GM19438 (cell line): ENCODE measurements at regions not wholly inside any gene's neighbourhood (a gene's known extent, or its start where the extent isn't known, plus 50 kb on each side); places are given as distances from the start of the nearest gene placed in this dataset.
"Not testable (repeated sequence)": the region's sequence is repeated elsewhere in the genome, so short reads cannot be mapped to it uniquely, and the experiment has no call there.

ENCODE experiments used
- ATAC-seq: cut with Tn5 transposase; IDR thresholded peaks from one replicate; pipeline ENCODE4 v1.9.1; 2021; ENCODE audit warnings: low read depth; ENCODE audit not compliant: unreplicated experiment

DNA sequence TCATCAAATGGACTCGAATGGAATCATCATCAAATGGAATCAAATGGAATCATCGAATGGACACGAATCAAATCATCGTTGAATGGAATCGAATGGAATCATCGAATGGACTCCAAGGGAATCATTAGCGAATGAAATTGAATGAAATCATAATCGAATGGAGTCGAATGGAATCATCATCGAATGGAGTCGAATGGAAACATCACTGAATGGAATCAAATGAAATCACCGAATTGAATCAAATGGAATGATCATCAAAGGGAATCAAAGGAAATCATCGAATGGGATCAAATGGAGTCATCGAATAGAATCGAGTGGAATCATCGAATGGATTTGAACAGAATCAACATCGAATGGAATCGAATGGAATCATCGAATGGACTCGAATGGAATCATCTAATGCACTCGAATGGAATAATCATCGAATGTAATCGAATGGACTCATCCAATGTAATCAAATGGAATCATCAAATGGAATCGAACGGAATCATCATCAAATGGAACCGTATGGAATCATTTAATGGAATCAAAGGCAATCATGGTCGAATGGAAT is 232.2 kb downstream of the SHCBP1 start:
- ATAC-seq, result not testable (repeated sequence)

DNA sequence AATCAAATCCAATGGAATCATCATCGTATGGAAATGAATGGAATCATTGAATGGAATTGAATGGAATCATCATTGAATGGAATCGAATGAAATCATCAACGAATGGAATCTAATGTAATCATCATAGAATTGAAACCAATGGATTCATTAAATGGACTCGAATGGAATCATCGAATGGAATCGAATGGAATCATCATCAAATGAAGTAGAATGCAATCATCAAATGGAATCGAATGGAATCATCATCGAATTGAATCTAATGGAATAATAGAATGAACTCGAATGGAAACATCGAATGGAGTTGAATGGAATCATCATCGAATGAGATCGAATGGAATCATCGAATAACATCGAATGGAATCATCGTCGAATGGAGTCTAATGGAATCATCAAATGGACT is 232.8 kb downstream of the SHCBP1 start:
- not testable (repeated sequence) for ATAC-seq

DNA sequence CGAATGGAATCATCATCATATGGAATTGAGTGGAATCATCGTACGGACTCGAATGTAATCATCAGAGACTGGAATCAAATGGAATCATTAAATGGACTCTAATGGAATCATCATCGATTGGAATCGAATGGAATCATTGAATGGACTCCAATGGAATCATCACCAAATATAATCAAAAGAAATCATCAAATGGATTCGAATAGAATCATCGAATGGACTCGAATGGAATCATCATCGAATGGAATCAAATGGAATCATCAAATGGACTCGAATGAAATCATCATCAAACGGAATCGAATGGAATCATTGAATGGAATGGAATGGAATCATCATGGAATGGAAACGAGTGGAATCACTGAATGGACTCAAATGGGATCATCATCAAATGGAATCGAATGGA is 233.5 kb downstream of the SHCBP1 start:
- not testable (repeated sequence) for ATAC-seq

DNA sequence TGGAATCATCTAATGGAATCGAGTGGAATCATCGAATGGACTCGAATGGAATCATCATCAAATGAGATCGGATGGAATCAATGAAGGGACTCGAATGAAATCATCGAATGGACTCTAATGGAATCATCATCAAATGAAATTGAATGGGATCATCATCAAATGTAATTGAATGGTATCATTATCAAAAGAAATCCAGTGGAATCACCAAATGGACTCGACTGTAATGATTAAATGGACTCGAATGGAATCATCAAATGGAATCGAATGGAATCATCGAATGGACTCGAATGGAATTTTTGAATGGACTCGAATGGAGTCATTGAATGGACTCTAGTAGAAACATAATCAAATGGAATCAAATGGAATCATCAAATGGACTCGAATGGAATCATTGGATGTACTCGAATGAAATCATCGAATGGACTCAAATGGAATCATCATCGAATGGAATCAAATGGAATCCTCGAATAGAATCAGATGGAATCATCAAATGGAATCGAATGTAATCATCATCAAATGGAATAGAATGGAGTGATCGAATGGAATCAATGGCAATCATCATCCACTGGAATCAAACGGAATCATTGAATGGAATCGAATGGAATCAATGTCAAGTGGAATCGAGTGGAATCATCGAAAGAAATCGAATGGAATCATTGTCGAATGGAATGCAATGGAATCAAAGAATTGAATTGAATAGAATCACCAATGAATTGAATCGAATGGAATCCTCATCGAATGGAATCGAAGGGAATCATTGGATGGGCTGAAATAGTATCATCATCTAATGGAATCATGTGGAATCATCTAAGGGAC is 234.2 kb downstream of the SHCBP1 start:
- ATAC-seq, result peak; percentile 2

DNA sequence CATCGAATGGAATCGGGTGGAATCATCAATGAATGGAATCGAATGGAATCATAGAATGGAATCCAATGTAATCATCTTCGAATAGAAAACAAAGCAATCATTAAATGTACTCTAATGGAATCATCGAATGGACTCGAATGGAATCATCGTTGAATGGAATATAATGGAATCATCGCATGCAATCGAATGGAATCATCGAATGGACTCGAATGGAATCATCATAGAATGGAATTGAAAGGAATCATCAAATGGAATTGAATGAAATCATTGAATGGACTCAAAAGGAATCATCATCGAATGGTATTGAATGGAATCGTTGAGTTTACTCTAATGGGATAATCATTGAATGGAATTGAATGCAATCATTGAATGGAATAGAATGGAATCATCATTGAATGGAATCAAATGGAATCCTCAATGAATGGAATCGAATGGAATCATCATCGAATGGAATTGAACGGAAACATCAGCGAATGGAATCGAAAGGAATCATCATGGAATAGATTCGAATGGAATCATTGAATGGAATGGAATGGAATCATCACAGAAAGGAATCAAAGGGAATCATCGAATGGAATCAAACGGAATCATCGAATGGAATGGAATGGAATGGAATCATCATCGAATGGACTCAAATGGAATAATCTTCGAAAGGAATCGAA is 234.9 kb downstream of the SHCBP1 start:
- ATAC-seq, result not testable (repeated sequence)

DNA sequence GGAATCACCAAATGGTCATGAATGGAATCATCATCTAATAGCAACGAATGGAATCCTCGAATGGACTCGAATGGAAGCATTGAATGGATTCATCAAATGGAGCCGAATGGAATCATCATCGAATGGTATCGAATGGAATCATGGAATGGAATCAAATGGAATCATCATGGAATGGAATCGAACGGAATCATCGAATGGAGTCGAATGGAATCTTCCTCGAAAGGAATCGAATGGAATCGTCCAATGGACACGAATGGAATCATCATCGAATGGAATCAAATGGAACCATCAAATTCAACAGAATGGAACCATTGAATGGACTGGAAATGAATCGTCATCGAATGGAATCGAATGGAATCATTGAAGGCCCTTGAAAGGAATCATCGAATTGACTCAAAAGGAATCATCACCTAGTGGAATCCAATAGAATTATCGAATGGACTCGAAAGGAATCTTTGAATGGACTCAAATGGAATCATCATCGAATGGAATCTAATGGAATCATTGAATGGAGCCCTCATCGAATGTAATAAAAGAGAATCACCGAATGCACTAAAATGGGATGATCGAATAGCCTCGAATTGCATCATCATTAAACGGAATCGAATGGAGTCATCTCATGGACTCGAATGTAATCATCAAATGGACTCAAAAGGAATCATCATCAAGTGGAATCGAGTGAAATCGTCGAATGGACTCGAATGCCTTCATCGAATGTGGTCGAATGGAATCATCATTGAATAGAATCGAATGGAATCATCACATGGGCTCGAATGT is 236.7 kb downstream of the SHCBP1 start:
- ATAC-seq, result not testable (repeated sequence)

DNA sequence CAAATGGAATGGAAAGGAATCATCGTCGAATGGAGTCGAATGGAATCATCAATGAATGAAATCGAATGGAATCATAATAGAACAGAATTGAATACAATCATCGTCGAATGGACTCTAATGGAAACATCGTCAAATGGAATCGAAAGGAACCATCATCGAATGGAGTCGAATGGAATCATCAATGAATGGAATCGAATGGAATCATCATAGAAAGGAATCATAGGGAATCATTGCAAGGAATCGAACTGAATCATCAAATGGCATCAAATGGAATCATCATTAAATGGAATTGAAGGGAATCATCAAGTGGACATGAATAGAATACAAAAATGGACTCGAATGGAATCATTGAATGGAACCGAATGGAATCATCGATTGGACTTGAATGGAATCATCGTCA is 237.6 kb downstream of the SHCBP1 start:
- ATAC-seq, result not testable (repeated sequence)

DNA sequence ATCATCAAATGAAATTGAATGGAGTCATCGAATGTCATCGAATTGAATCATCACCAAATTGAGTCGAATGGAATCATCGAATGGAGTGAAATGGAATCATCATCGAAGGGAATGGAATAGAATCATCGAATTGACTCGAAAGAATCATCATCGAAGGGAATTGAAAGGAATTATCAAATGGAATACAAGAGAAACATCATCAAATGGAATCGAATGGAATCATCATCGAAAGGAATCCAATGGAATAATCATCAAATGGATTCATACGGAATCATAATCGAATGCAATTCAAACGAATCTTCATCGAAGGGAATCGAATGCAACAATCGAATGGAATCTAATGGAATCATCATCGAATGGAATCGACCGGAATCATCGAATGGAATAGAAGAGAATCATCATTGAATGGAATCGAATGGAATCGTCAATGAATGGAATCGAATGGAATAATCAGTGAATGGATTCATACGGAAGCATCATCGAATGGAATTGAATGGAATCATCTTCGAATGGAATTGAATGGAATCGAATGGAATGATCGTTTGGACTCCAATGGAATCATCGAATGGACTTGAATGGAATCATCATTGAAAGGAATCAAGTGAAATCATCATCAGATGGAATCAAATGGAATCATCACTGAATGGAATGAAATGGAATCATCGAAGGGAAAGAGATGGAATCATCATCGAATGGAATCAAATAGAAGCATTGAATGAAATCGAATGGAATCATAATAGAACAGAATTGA is 238.2 kb downstream of the SHCBP1 start:
- ATAC-seq, result not testable (repeated sequence)

DNA sequence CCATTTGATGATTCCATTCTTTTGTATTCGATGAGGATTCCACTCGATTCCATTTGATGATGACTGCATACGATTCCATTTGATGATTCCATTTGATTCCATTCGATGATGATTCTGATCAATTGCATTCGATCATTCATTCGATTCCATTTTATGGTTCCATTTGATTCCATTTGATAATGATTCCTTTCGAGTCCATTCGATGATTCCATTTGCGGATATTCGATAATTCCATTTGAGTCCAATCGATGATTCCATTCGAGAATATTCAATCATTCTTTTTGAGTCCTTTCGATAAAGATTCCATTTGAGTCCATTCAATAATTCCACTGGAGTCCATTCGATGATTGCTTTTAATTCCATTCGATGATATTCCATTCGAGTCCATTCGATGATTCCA is 239.1 kb downstream of the SHCBP1 start:
- ATAC-seq, result not testable (repeated sequence)

DNA sequence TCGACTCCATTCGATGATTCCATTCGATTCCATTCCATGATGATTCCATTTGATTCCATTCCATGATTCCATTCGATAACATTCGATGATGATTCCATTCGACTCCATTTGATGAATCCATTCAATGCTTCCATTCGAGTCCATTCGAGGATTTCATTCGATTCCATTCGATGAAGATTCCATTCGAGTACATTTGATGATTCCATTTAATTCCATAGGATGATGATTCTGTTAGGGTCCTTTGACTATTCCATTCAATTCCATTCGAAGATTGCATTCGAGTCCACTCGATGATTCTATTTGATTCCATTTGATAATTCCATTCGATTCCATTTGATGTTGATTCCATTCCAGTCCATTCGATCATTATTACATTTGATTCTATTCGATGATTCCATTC is 239.8 kb downstream of the SHCBP1 start:
- ATAC-seq, result not testable (repeated sequence)
